ENCODE measurements at regions not wholly inside any gene's neighbourhood (a gene's known extent, or its start where the extent isn't known, plus 50 kb on each side); places are given as distances from the start of the nearest gene placed in this dataset.

GRCh38 chr11:130679247-130679646 lies 230.8 kb downstream of the ADAMTS15 start:
- no peak for TF ChIP-seq GATA2 (IDR thresholded peaks at IDR 0.05; ENCODE audit: low read depth, low read length)
- no peak for TF ChIP-seq GATA3 (IDR thresholded peaks at IDR 0.05; ENCODE audit: low read depth, low read length)

Measured in SH-SY5Y (cell line).